ENCODE measurements at regions not wholly inside any gene's neighbourhood (a gene's known extent, or its start where the extent isn't known, plus 50 kb on each side); places are given as distances from the start of the nearest gene placed in this dataset.
"Not testable (repeated sequence)": the region's sequence is repeated elsewhere in the genome, so short reads cannot be mapped to it uniquely, and the experiment has no call there.

GRCh38 chr13:62110079-62110478 is 694.4 kb upstream of the PCDH20 start:
- H3K4me2 ChIP-seq (ENCODE audit: low read depth, low read length, poor library complexity, severe bottlenecking) = no peak overlapping the region
- H3K9me3 ChIP-seq (ENCODE audit: insufficient read depth, low read length) = peaks cover 4% of the 10 kb centered on the region; the same call in 1 of the 2 replicates
- no peak overlapping the region for H3K4me3 ChIP-seq (ENCODE audit: insufficient read depth, low read length, poor library complexity, severe bottlenecking)
- H3K79me2 ChIP-seq (ENCODE audit: insufficient read depth, low read length) = no peaks in the 10 kb centered on the region
- no peak overlapping the region for H3K9ac ChIP-seq (ENCODE audit: low read length)
- no peaks in the 10 kb centered on the region for H3K9me2 ChIP-seq (replicated peaks; ENCODE audit: insufficient read depth, low read length)
- no peaks in the 10 kb centered on the region for H3F3A ChIP-seq (ENCODE audit: insufficient read depth)
- H2AFZ ChIP-seq (ENCODE audit: low read depth, low read length, severe bottlenecking) = peak overlapping the region; percentile 58
- no peak overlapping the region for H3K27ac ChIP-seq (ENCODE audit: low read depth, low read length)
- H4K20me1 ChIP-seq (ENCODE audit: low read depth, low read length) = no peaks in the 10 kb centered on the region
- H3K27me3 ChIP-seq (ENCODE audit: low read length) = no peaks in the 10 kb centered on the region
- no peaks in the 10 kb centered on the region for H3K36me3 ChIP-seq (ENCODE audit: low read length)
- TF ChIP-seq CTCF (IDR thresholded peaks at IDR 0.05; ENCODE audit: insufficient read depth, low read length, poor library complexity, severe bottlenecking) (no peak), EZH2phosphoT487 (conservative IDR thresholded peaks at IDR 0.05; ENCODE audit: low read length) (no peak)

GRCh38 chr13:62104136-62104535 is 688.5 kb upstream of the PCDH20 start:
- not testable (repeated sequence) for H3K79me2 ChIP-seq (ENCODE audit: insufficient read depth, low read length); H2AFZ ChIP-seq (ENCODE audit: low read depth, low read length, severe bottlenecking); H3K27me3 ChIP-seq (ENCODE audit: low read length); H3K36me3 ChIP-seq (ENCODE audit: low read length); H3K27ac ChIP-seq (ENCODE audit: low read depth, low read length); H3K9me2 ChIP-seq (replicated peaks; ENCODE audit: insufficient read depth, low read length); H3F3A ChIP-seq (ENCODE audit: insufficient read depth); H4K20me1 ChIP-seq (ENCODE audit: low read depth, low read length); H3K4me2 ChIP-seq (ENCODE audit: low read depth, low read length, poor library complexity, severe bottlenecking); H3K4me3 ChIP-seq (ENCODE audit: insufficient read depth, low read length, poor library complexity, severe bottlenecking); H3K9ac ChIP-seq (ENCODE audit: low read length)
- peaks cover 29% of the 10 kb centered on the region; the same call in 1 of the 2 replicates for H3K9me3 ChIP-seq (ENCODE audit: insufficient read depth, low read length)

GRCh38 chr13:62096652-62097051 is 681.0 kb upstream of the PCDH20 start:
- H4K20me1 ChIP-seq (ENCODE audit: low read depth, low read length) = no peaks in the 10 kb centered on the region

GRCh38 chr13:62094932-62095331 is 679.3 kb upstream of the PCDH20 start:
- no peaks in the 10 kb centered on the region for H3K36me3 ChIP-seq (ENCODE audit: low read length)
- H4K20me1 ChIP-seq (ENCODE audit: low read depth, low read length) = no peaks in the 10 kb centered on the region
- no peaks in the 10 kb centered on the region for H3K79me2 ChIP-seq (ENCODE audit: insufficient read depth, low read length)
- no peak overlapping the region for H3K4me3 ChIP-seq (ENCODE audit: insufficient read depth, low read length, poor library complexity, severe bottlenecking)
- no peak overlapping the region for H3K4me2 ChIP-seq (ENCODE audit: low read depth, low read length, poor library complexity, severe bottlenecking)
- H2AFZ ChIP-seq (ENCODE audit: low read depth, low read length, severe bottlenecking) = no peak overlapping the region
- no peak overlapping the region for H3K9ac ChIP-seq (ENCODE audit: low read length)
- no peak for TF ChIP-seq EZH2phosphoT487 (conservative IDR thresholded peaks at IDR 0.05; ENCODE audit: low read length)
- no peak for TF ChIP-seq CTCF (IDR thresholded peaks at IDR 0.05; ENCODE audit: insufficient read depth, low read length, poor library complexity, severe bottlenecking)
- no peaks in the 10 kb centered on the region for H3F3A ChIP-seq (ENCODE audit: insufficient read depth)
- H3K27me3 ChIP-seq (ENCODE audit: low read length) = no peaks in the 10 kb centered on the region
- no peak overlapping the region for H3K27ac ChIP-seq (ENCODE audit: low read depth, low read length)
- H3K9me3 ChIP-seq (ENCODE audit: insufficient read depth, low read length) = no peaks in the 10 kb centered on the region; the same call in 1 of the 2 replicates
- H3K9me2 ChIP-seq (replicated peaks; ENCODE audit: insufficient read depth, low read length) = no peaks in the 10 kb centered on the region

More at GRCh38 chr13:62096652-62097051, 681.0 kb upstream of the PCDH20 start:
- Histone ChIP-seq H3K27ac (ENCODE audit: low read depth, low read length) (no peak overlapping the region), H3K79me2 (ENCODE audit: insufficient read depth, low read length) (no peaks in the 10 kb centered on the region), H3K4me2 (ENCODE audit: low read depth, low read length, poor library complexity, severe bottlenecking) (no peak overlapping the region), H3K36me3 (ENCODE audit: low read length) (no peaks in the 10 kb centered on the region), H3K9ac (ENCODE audit: low read length) (no peak overlapping the region), H3F3A (ENCODE audit: insufficient read depth) (no peaks in the 10 kb centered on the region), H3K4me3 (ENCODE audit: insufficient read depth, low read length, poor library complexity, severe bottlenecking) (no peak overlapping the region), H3K9me3 (ENCODE audit: insufficient read depth, low read length) (peaks cover 14% of the 10 kb centered on the region; the same call in 1 of the 2 replicates), H3K9me2 (replicated peaks; ENCODE audit: insufficient read depth, low read length) (no peaks in the 10 kb centered on the region), H2AFZ (ENCODE audit: low read depth, low read length, severe bottlenecking) (no peak overlapping the region), H3K27me3 (ENCODE audit: low read length) (no peaks in the 10 kb centered on the region)
- no peak for TF ChIP-seq CTCF (IDR thresholded peaks at IDR 0.05; ENCODE audit: insufficient read depth, low read length, poor library complexity, severe bottlenecking)
- no peak for TF ChIP-seq EZH2phosphoT487 (conservative IDR thresholded peaks at IDR 0.05; ENCODE audit: low read length)

All from SU-DHL-6 (cell line).